ENCODE measurements at regions not wholly inside any gene's neighbourhood (a gene's known extent, or its start where the extent isn't known, plus 50 kb on each side); places are given as distances from the start of the nearest gene placed in this dataset.

DNA sequence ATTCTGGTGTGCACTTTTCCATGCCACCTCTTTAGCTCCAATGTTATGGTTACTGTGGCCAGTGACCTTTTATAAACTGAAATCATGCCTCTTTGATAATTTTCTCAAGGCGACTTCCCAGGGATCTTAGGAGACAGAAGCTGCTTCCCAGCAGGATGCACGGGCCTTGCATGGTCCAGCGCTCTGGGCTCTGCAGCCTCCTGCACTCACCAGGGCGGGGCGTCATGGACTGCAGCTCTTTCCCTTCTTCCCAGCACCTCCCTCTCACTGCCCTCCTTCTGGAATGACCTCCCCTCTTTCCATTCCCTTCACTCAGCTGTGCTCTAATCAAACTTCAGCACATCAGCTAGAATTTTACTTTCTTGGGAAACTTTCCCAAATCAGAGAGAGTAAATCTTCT, 318.3 kb downstream of the IRS2 start:
- TF ChIP-seq POLR2AphosphoS5 (IDR thresholded peaks at IDR 0.05; ENCODE audit: low read depth, low read length) (no peak), SIN3A (IDR thresholded peaks at IDR 0.05; ENCODE audit: borderline replicate concordance, insufficient read depth, low read length) (no peak), TAF1 (IDR thresholded peaks at IDR 0.05; ENCODE audit: borderline replicate concordance, insufficient read depth, low read length) (no peak)
